ENCODE measurements at regions not wholly inside any gene's neighbourhood (a gene's known extent, or its start where the extent isn't known, plus 50 kb on each side); places are given as distances from the start of the nearest gene placed in this dataset.

GRCh38 chr1:175894581-175894980 is 151.2 kb upstream of the TNR start:
- ATAC-seq (ENCODE audit: insufficient number of reproducible peaks, low FRiP score, low read depth) (no peak), DNase-seq (ENCODE audit: low spot score) (no peak)
- H3K4me1 ChIP-seq (ENCODE audit: control insufficient read depth in 1 of 2, low read depth in 2 of 2) = no peaks in the 10 kb centered on the region
- no peaks in the 10 kb centered on the region for H3K9me3 ChIP-seq
- TF ChIP-seq CTCF (IDR thresholded peaks at IDR 0.05) = no peak
- no peak overlapping the region for H3K4me3 ChIP-seq
- no peaks in the 10 kb centered on the region for H3K27me3 ChIP-seq (replicated peaks; ENCODE audit: insufficient read depth)
- H3K27ac ChIP-seq = no peak overlapping the region
- no peaks in the 10 kb centered on the region for H3K36me3 ChIP-seq

GRCh38 chr1:175893192-175893591 is 149.8 kb upstream of the TNR start:
- ATAC-seq (ENCODE audit: insufficient number of reproducible peaks, low FRiP score, low read depth) (no peak), DNase-seq (ENCODE audit: low spot score) (no peak)
- no peaks in the 10 kb centered on the region for H3K36me3 ChIP-seq
- no peaks in the 10 kb centered on the region for H3K27me3 ChIP-seq (replicated peaks; ENCODE audit: insufficient read depth)
- H3K9me3 ChIP-seq = no peaks in the 10 kb centered on the region
- TF ChIP-seq CTCF (IDR thresholded peaks at IDR 0.05) = no peak
- no peak overlapping the region for H3K27ac ChIP-seq
- H3K4me1 ChIP-seq (ENCODE audit: control insufficient read depth in 1 of 2, low read depth in 2 of 2) = no peaks in the 10 kb centered on the region
- H3K4me3 ChIP-seq = no peak overlapping the region

- no peak overlapping the region for H3K4me3 ChIP-seq
- ATAC-seq (ENCODE audit: insufficient number of reproducible peaks, low FRiP score, low read depth) (no peak), DNase-seq (ENCODE audit: low spot score) (no peak)
- no peaks in the 10 kb centered on the region for H3K9me3 ChIP-seq
- no peak overlapping the region for H3K27ac ChIP-seq
- peaks cover 0 to 5% of the 10 kb centered on the region in 2 donors for H3K4me1 ChIP-seq (ENCODE audit: control insufficient read depth in 1 of 2, low read depth in 2 of 2)
- no peaks in the 10 kb centered on the region for H3K36me3 ChIP-seq
- no peaks in the 10 kb centered on the region for H3K27me3 ChIP-seq (replicated peaks; ENCODE audit: insufficient read depth)
- no peak for TF ChIP-seq CTCF (IDR thresholded peaks at IDR 0.05)
Observed at GRCh38 chr1:175892686-175893085, 149.3 kb upstream of the TNR start.

- TF ChIP-seq CTCF (IDR thresholded peaks at IDR 0.05) = no peak
- Histone ChIP-seq H3K4me1 (ENCODE audit: control insufficient read depth in 1 of 2, low read depth in 2 of 2) (peaks cover 0 to 8% of the 10 kb centered on the region in 2 donors), H3K4me3 (no peak overlapping the region), H3K27ac (no peak overlapping the region), H3K27me3 (replicated peaks; ENCODE audit: insufficient read depth) (no peaks in the 10 kb centered on the region), H3K36me3 (no peaks in the 10 kb centered on the region), H3K9me3 (no peaks in the 10 kb centered on the region)
- ATAC-seq (ENCODE audit: insufficient number of reproducible peaks, low FRiP score, low read depth) = no peak
- DNase-seq (ENCODE audit: low spot score) = no peak
Observed at GRCh38 chr1:175891783-175892309, 148.5 kb upstream of the TNR start.

GRCh38 chr1:175890958-175891357 is 147.6 kb upstream of the TNR start:
- H3K4me1 ChIP-seq (ENCODE audit: control insufficient read depth in 1 of 2, low read depth in 2 of 2) = peaks cover 2 to 17% of the 10 kb centered on the region in 2 donors
- no peak for ATAC-seq (ENCODE audit: insufficient number of reproducible peaks, low FRiP score, low read depth)
- DNase-seq (ENCODE audit: low spot score) = no peak
- H3K27me3 ChIP-seq (replicated peaks; ENCODE audit: insufficient read depth) = no peaks in the 10 kb centered on the region
- no peaks in the 10 kb centered on the region for H3K36me3 ChIP-seq
- no peak overlapping the region for H3K4me3 ChIP-seq
- no peak overlapping the region for H3K27ac ChIP-seq
- no peaks in the 10 kb centered on the region for H3K9me3 ChIP-seq
- TF ChIP-seq CTCF (IDR thresholded peaks at IDR 0.05) = no peak

Data from thoracic aorta (tissue), 2 donors.